SK-N-SH treated with all-trans-retinoic acid at 6 μM for 48 hours (cell line): ENCODE measurements at regions not wholly inside any gene's neighbourhood (a gene's known extent, or its start where the extent isn't known, plus 50 kb on each side); places are given as distances from the start of the nearest gene placed in this dataset.

Source experiments
- ATAC-seq: fragments of 200-7000 bp; cut with Tn5 transposase; 3 replicates; pipeline ENCODE4 v1.9.1; 2020; ENCODE audit warnings: mild to moderate bottlenecking, moderate library complexity
- ARNTL ChIP-seq: fragments of 450-650 bp; formaldehyde crosslinking; IDR thresholded peaks from 2 replicates; pipeline ENCODE4 v1.5.0; 2020; ENCODE audit warnings: low read depth, mild to moderate bottlenecking, moderate library complexity, borderline replicate concordance
- BACH2 ChIP-seq: fragments of 250-450 bp; sonication (Bioruptor Pico); IDR thresholded peaks from 2 replicates; pipeline ENCODE4 v1.9.0; 2021; ENCODE audit warnings: mild to moderate bottlenecking, borderline replicate concordance
- CREB5 ChIP-seq: fragments of 250-450 bp; sonication (Bioruptor Pico); IDR thresholded peaks from 2 replicates; pipeline ENCODE4 v1.5.1; 2020; ENCODE audit warnings: low read depth, mild to moderate bottlenecking, moderate library complexity
- CSDC2 ChIP-seq: fragments of 250-450 bp; sonication (Bioruptor Pico); IDR thresholded peaks from 2 replicates; pipeline ENCODE4 v1.5.0; 2020; ENCODE audit warnings: mild to moderate bottlenecking, moderate library complexity
- CSRNP3 ChIP-seq: fragments of 250-450 bp; sonication (Bioruptor Pico); IDR thresholded peaks from 2 replicates; pipeline ENCODE4 v1.5.1; 2021; ENCODE audit warnings: mild to moderate bottlenecking, moderate library complexity
- ESRRG ChIP-seq: fragments of 250-450 bp; sonication (Bioruptor Pico); IDR thresholded peaks from 2 replicates; pipeline ENCODE4 v1.6.1; 2021; ENCODE audit warnings: mild to moderate bottlenecking
- GLIS3 ChIP-seq: fragments of 250-450 bp; sonication (Bioruptor Pico); IDR thresholded peaks from 2 replicates; pipeline ENCODE4 v1.5.0; 2020; ENCODE audit warnings: mild to moderate bottlenecking, moderate library complexity
- ISL1 ChIP-seq: fragments of 250-450 bp; sonication (Bioruptor Pico); IDR thresholded peaks from 2 replicates; pipeline ENCODE4 v2.1.2; 2022; ENCODE audit warnings: mild to moderate bottlenecking, moderate library complexity
- OSR1 ChIP-seq: fragments of 250-450 bp; sonication (Bioruptor Pico); IDR thresholded peaks from 2 replicates; pipeline ENCODE4 v1.8.0; 2022; ENCODE audit warnings: moderate library complexity, mild to moderate bottlenecking, inconsistent platforms
- PATZ1 ChIP-seq: fragments of 250-450 bp; sonication (Bioruptor Pico); IDR thresholded peaks from 2 replicates; pipeline ENCODE4 v1.8.0; 2020; ENCODE audit warnings: mild to moderate bottlenecking, moderate library complexity, borderline replicate concordance
- PPARA ChIP-seq: fragments of 250-450 bp; sonication (Bioruptor Pico); IDR thresholded peaks from 2 replicates; pipeline ENCODE4 v1.5.0; 2020; ENCODE audit warnings: mild to moderate bottlenecking, borderline replicate concordance
- RARB ChIP-seq: fragments of 250-450 bp; sonication (Bioruptor Pico); IDR thresholded peaks from 2 replicates; pipeline ENCODE4 v1.8.0; 2021; ENCODE audit warnings: mild to moderate bottlenecking, moderate library complexity
- SNAI2 ChIP-seq: fragments of 250-450 bp; sonication (Bioruptor Pico); IDR thresholded peaks from 2 replicates; pipeline ENCODE4 v1.5.0; 2020; ENCODE audit warnings: mild to moderate bottlenecking, moderate library complexity
- TCF4 ChIP-seq: fragments of 250-450 bp; sonication (Bioruptor Pico); IDR thresholded peaks from 2 replicates; pipeline ENCODE4 v1.8.0; 2021; ENCODE audit warnings: mild to moderate bottlenecking, moderate library complexity, borderline replicate concordance
- TOX ChIP-seq: fragments of 250-450 bp; sonication (Bioruptor Pico); IDR thresholded peaks from 2 replicates; pipeline ENCODE4 v1.8.0; 2021; ENCODE audit warnings: mild to moderate bottlenecking, moderate library complexity, borderline replicate concordance
- TSHZ2 ChIP-seq: fragments of 250-450 bp; sonication (Bioruptor Pico); IDR thresholded peaks from 2 replicates; pipeline ENCODE4 v1.5.0; 2020; ENCODE audit warnings: mild to moderate bottlenecking, moderate library complexity
- ZC3H10 ChIP-seq: fragments of 250-450 bp; sonication (Bioruptor Pico); IDR thresholded peaks from 2 replicates; pipeline ENCODE4 v1.5.1; 2021; ENCODE audit warnings: mild to moderate bottlenecking, moderate library complexity
- ZFP3 ChIP-seq: fragments of 250-450 bp; sonication (Bioruptor Pico); IDR thresholded peaks from 2 replicates; pipeline ENCODE4 v1.5.0; 2020; ENCODE audit warnings: mild to moderate bottlenecking, moderate library complexity
- ZFP30 ChIP-seq: fragments of 450-650 bp; formaldehyde crosslinking; IDR thresholded peaks from 2 replicates; pipeline ENCODE4 v1.5.0; 2022; ENCODE audit warnings: mild to moderate bottlenecking, moderate library complexity
- ZNF565 ChIP-seq: fragments of 450-650 bp; formaldehyde crosslinking; conservative IDR thresholded peaks from 2 replicates; pipeline ENCODE4 v1.5.0; 2020; ENCODE audit warnings: low read depth, mild to moderate bottlenecking, moderate library complexity
- ZNF70 ChIP-seq: fragments of 450-650 bp; formaldehyde crosslinking; IDR thresholded peaks from 2 replicates; pipeline ENCODE4 v1.5.0; 2020; ENCODE audit warnings: mild to moderate bottlenecking, moderate library complexity
- ZNF8 ChIP-seq: fragments of 450-650 bp; formaldehyde crosslinking; IDR thresholded peaks from 2 replicates; pipeline ENCODE4 v1.5.0; 2020; ENCODE audit warnings: mild to moderate bottlenecking, moderate library complexity

- no peak for ATAC-seq
- TF ChIP-seq CSRNP3 (CRISPR knock-in tag), result no peak
- no peak for TF ChIP-seq ARNTL
- no peak for TF ChIP-seq CREB5 (CRISPR knock-in tag)
- no peak for TF ChIP-seq CSDC2 (CRISPR knock-in tag)
- no peak for TF ChIP-seq ZFP3 (CRISPR knock-in tag)
- TF ChIP-seq ZFP30 (CRISPR knock-in tag), result no peak
- no peak for TF ChIP-seq OSR1 (CRISPR knock-in tag)
- no peak for TF ChIP-seq ZNF70 (CRISPR knock-in tag)
- TF ChIP-seq TCF4 (CRISPR knock-in tag), result no peak
- no peak for TF ChIP-seq TOX (CRISPR knock-in tag)
- no peak for TF ChIP-seq SNAI2
- no peak for TF ChIP-seq ISL1 (CRISPR knock-in tag)
- no peak for TF ChIP-seq PPARA (CRISPR knock-in tag)
- TF ChIP-seq ZC3H10 (CRISPR knock-in tag), result no peak
- TF ChIP-seq ZNF565, result no peak
- TF ChIP-seq ESRRG, result no peak
- TF ChIP-seq, all 23 proteins: peak for 0
Observed at GRCh38 chr4:180054291-180054690, 2188.9 kb upstream of the TENM3 start.

GRCh38 chr4:180057299-180057721, 2185.9 kb upstream of the TENM3 start:
- peak; percentile 33 for ATAC-seq
- TF ChIP-seq TOX (CRISPR knock-in tag), result no peak
- no peak for TF ChIP-seq CSRNP3 (CRISPR knock-in tag)
- TF ChIP-seq ZNF70 (CRISPR knock-in tag), result no peak
- no peak for TF ChIP-seq TCF4 (CRISPR knock-in tag)
- no peak for TF ChIP-seq ZNF8 (CRISPR knock-in tag)
- TF ChIP-seq ISL1 (CRISPR knock-in tag), result no peak
- TF ChIP-seq BACH2 (CRISPR knock-in tag), result no peak
- no peak for TF ChIP-seq OSR1 (CRISPR knock-in tag)
- no peak for TF ChIP-seq TSHZ2 (CRISPR knock-in tag)
- no peak for TF ChIP-seq GLIS3 (CRISPR knock-in tag)
- TF ChIP-seq ARNTL, result no peak
- TF ChIP-seq RARB (CRISPR knock-in tag), result no peak
- no peak for TF ChIP-seq SNAI2
- no peak for TF ChIP-seq ESRRG
- TF ChIP-seq ZNF565, result no peak
- no peak for TF ChIP-seq PATZ1 (CRISPR knock-in tag)
- no peak for TF ChIP-seq CSDC2 (CRISPR knock-in tag)
- TF ChIP-seq PPARA (CRISPR knock-in tag), result no peak
- no peak for TF ChIP-seq ZC3H10 (CRISPR knock-in tag)
